ENCODE measurements at regions not wholly inside any gene's neighbourhood (a gene's known extent, or its start where the extent isn't known, plus 50 kb on each side); places are given as distances from the start of the nearest gene placed in this dataset.

DNA sequence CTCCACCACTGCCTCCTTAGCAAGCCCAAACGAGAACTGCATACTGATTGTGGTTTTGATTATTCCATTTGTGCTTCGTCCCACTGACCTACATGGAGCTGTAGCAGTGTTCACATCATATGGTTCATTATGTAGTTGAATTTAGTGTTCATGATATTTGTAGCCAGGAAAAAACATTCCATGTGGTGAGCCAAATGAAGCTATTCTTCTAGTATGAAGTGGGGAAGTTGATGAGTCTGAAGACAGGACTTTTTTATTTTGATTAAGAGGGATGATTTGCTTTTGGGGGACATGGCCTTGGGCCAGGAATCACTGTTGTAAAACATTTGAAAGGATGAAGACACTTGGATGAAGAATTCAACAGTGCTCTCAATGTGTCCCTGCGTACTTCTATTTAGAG lies 192.9 kb upstream of the SLC27A6 start:
- TF ChIP-seq POLR2A (IDR thresholded peaks at IDR 0.05) = no peak
- TF ChIP-seq, protein P1, sequence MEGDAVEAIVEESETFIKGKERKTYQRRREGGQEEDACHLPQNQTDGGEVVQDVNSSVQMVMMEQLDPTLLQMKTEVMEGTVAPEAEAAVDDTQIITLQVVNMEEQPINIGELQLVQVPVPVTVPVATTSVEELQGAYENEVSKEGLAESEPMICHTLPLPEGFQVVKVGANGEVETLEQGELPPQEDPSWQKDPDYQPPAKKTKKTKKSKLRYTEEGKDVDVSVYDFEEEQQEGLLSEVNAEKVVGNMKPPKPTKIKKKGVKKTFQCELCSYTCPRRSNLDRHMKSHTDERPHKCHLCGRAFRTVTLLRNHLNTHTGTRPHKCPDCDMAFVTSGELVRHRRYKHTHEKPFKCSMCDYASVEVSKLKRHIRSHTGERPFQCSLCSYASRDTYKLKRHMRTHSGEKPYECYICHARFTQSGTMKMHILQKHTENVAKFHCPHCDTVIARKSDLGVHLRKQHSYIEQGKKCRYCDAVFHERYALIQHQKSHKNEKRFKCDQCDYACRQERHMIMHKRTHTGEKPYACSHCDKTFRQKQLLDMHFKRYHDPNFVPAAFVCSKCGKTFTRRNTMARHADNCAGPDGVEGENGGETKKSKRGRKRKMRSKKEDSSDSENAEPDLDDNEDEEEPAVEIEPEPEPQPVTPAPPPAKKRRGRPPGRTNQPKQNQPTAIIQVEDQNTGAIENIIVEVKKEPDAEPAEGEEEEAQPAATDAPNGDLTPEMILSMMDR (IDR thresholded peaks at IDR 0.05) = no peak

Data from heart left ventricle (tissue), 13 donors.